H1 (cell line): ENCODE measurements at regions not wholly inside any gene's neighbourhood (a gene's known extent, or its start where the extent isn't known, plus 50 kb on each side); places are given as distances from the start of the nearest gene placed in this dataset.

Experiments
- CTCF ChIA-PET: fragments of 300-600 bp; sonication (Branson Sonifier 250); formaldehyde crosslinking; loops from one replicate; lab custom pipeline; 2021; ENCODE audit not compliant: partially characterized antibody; lab: Charles Lee
- POLR2A ChIA-PET: fragments of 300-600 bp; sonication (Branson Sonifier 250); formaldehyde crosslinking; loops from one replicate; lab custom pipeline; 2021; ENCODE audit warnings: inconsistent platforms; ENCODE audit not compliant: partially characterized antibody; lab: Charles Lee
- DNase-seq, 2 experiments: peaks; one replicate each; pipeline versions ENCODE4 v3.0.0 to v3.0.0-alpha.2; 2010 to 2022; ENCODE audit warnings: low spot score in 2 of 2, low read depth in 1 of 2, mixed read lengths in 1 of 2
- FAIRE-seq: peaks from 2 replicates; lab custom pipeline; 2011; peaks lifted over from hg19 to GRCh38; lab: Jason Lieb, UNC
- H2AFZ ChIP-seq: 2 replicates; pipeline ENCODE4 v1.8.1; 2012; ENCODE audit warnings: low read length, inconsistent platforms
- H2AK5ac ChIP-seq: 2 replicates; pipeline ENCODE4 v1.6.1; 2013; ENCODE audit warnings: low read depth, low read length
- H2BK120ac ChIP-seq: replicated peaks from 2 replicates; pipeline ENCODE3; 2013; ENCODE audit warnings: low read depth, low read length, inconsistent platforms
- H2BK12ac ChIP-seq: 2 replicates; pipeline ENCODE4 v1.6.1; 2013; ENCODE audit warnings: low read depth, low read length
- H2BK15ac ChIP-seq: 2 replicates; pipeline ENCODE4 v1.6.1; 2013; ENCODE audit warnings: low read length
- H2BK20ac ChIP-seq: 2 replicates; pipeline ENCODE4 v1.6.1; 2013; ENCODE audit warnings: low read length
- H2BK5ac ChIP-seq: 2 replicates; pipeline ENCODE4 v1.6.1; 2013; ENCODE audit warnings: low read depth, low read length
- H3K14ac ChIP-seq: 2 replicates; pipeline ENCODE4 v1.6.1; 2013; ENCODE audit warnings: inconsistent platforms; ENCODE audit not compliant: insufficient read length
- H3K18ac ChIP-seq: 2 replicates; pipeline ENCODE4 v1.6.1; 2013; ENCODE audit warnings: low read length; ENCODE audit errors: extremely low read depth
- H3K23ac ChIP-seq: 2 replicates; pipeline ENCODE4 v1.6.1; 2013; ENCODE audit warnings: inconsistent platforms; ENCODE audit not compliant: insufficient read length
- H3K23me2 ChIP-seq: 2 replicates; pipeline ENCODE4 v1.6.1; 2013; ENCODE audit warnings: low read depth, low read length
- H3K27ac ChIP-seq: 2 replicates; pipeline ENCODE4 v1.6.1; 2011; ENCODE audit warnings: low read depth, low read length, inconsistent platforms
- H3K27me3 ChIP-seq, 4 experiments: replicated peaks in 1 of 4; 1 replicate in 1 of 4; 2 replicates in 3 of 4; pipeline versions ENCODE4 v1.6.1 to v1.8.1; 2011 to 2013; ENCODE audit warnings: low read length in 3 of 4, mild to moderate bottlenecking in 3 of 4, inconsistent platforms in 2 of 4, mixed read lengths in 2 of 4, moderate library complexity in 1 of 4; ENCODE audit not compliant: control insufficient read depth in 3 of 4, insufficient read depth in 3 of 4; ENCODE audit errors: extremely low read depth in 1 of 4
- H3K36me3 ChIP-seq, 4 experiments: 2 replicates each; pipeline versions ENCODE4 v1.6.1 to v1.8.1; 2011 to 2013; ENCODE audit warnings: mild to moderate bottlenecking in 4 of 4, low read length in 3 of 4, moderate library complexity in 2 of 4, control low read depth in 1 of 4, inconsistent platforms in 1 of 4; ENCODE audit not compliant: insufficient read depth in 4 of 4, control insufficient read depth in 2 of 4
- H3K4ac ChIP-seq: replicated peaks from 2 replicates; pipeline ENCODE3; 2013; ENCODE audit warnings: low read length, low read depth, mixed read lengths, inconsistent platforms; ENCODE audit not compliant: insufficient read length
- H3K4me1 ChIP-seq, 4 experiments: replicated peaks in 1 of 4; 1 replicate in 1 of 4; 2 replicates in 3 of 4; pipeline versions ENCODE4 v1.6.1 to v1.8.1; 2011 to 2013; ENCODE audit warnings: low read length in 3 of 4, inconsistent platforms in 2 of 4, mixed read lengths in 1 of 4; ENCODE audit not compliant: insufficient read depth in 4 of 4, control insufficient read depth in 3 of 4
- H3K4me2 ChIP-seq, 2 experiments: 2 replicates each; pipeline versions ENCODE4 v1.6.1 to v1.8.1; 2011 to 2013; ENCODE audit warnings: low read depth in 2 of 2, low read length in 2 of 2, control low read depth in 1 of 2, inconsistent platforms in 1 of 2, mild to moderate bottlenecking in 1 of 2; ENCODE audit not compliant: insufficient read depth in 1 of 2
- H3K4me3 ChIP-seq, 4 experiments: fragments of 200-600, 300-600 bp in 1 of 4; sonication (generic), shearing (Covaris generic), sonication (Bioruptor Twin) in 1 of 4; 2 replicates each; pipeline versions ENCODE4 v1.5.1 to v1.8.1; 2011 to 2016; ENCODE audit warnings: low read length in 4 of 4, low read depth in 3 of 4, control low read depth in 2 of 4, inconsistent platforms in 2 of 4, mild to moderate bottlenecking in 2 of 4, mixed read lengths in 1 of 4, moderate library complexity in 1 of 4; ENCODE audit not compliant: insufficient read depth in 2 of 4; ENCODE audit errors: extremely low read depth in 1 of 4
- H3K56ac ChIP-seq: replicated peaks from 2 replicates; pipeline ENCODE3; 2013; ENCODE audit warnings: low read depth, mild to moderate bottlenecking, mixed read lengths, low read length, inconsistent platforms; ENCODE audit not compliant: insufficient read length
- H3K79me1 ChIP-seq: 2 replicates; pipeline ENCODE4 v1.6.1; 2013; ENCODE audit warnings: low read depth, low read length, control low read depth
- H3K79me2 ChIP-seq, 2 experiments: 2 replicates each; pipeline versions ENCODE4 v1.6.1 to v1.8.1; 2012 to 2013; ENCODE audit warnings: low read length in 2 of 2, mild to moderate bottlenecking in 2 of 2, inconsistent platforms in 1 of 2; ENCODE audit not compliant: insufficient read depth in 2 of 2, control insufficient read depth in 1 of 2
- H3K9ac ChIP-seq, 4 experiments: replicated peaks in 1 of 4; 1 replicate in 1 of 4; 2 replicates in 3 of 4; pipeline versions ENCODE4 v1.6.1 to v1.8.1; 2011 to 2013; ENCODE audit warnings: low read depth in 3 of 4, low read length in 3 of 4, control low read depth in 2 of 4, mild to moderate bottlenecking in 2 of 4, moderate library complexity in 2 of 4, inconsistent platforms in 1 of 4; ENCODE audit errors: extremely low read depth in 1 of 4
- H3K9me3 ChIP-seq, 2 experiments: 2 replicates each; pipeline versions ENCODE4 v1.6.1 to v1.8.1; 2012 to 2013; ENCODE audit warnings: mild to moderate bottlenecking in 2 of 2, moderate library complexity in 2 of 2, control low read depth in 1 of 2, inconsistent platforms in 1 of 2, low read depth in 1 of 2, low read length in 1 of 2, mixed read lengths in 1 of 2; ENCODE audit not compliant: insufficient read depth in 2 of 2
- H4K20me1 ChIP-seq, 2 experiments: replicated peaks in 1 of 2; 2 replicates each; pipeline versions ENCODE3 to v1.8.1; 2011 to 2013; ENCODE audit warnings: inconsistent platforms in 2 of 2, low read length in 2 of 2, mild to moderate bottlenecking in 1 of 2; ENCODE audit not compliant: insufficient read depth in 2 of 2, control insufficient read depth in 1 of 2
- H4K5ac ChIP-seq: 2 replicates; pipeline ENCODE4 v1.6.1; 2013; ENCODE audit warnings: low read length, low read depth, mixed read lengths, inconsistent platforms; ENCODE audit not compliant: insufficient read length
- H4K8ac ChIP-seq: 2 replicates; pipeline ENCODE4 v1.8.0; 2013; ENCODE audit warnings: mild to moderate bottlenecking, moderate library complexity, low read length, inconsistent platforms; ENCODE audit not compliant: insufficient read depth; ENCODE audit errors: extremely low read depth
- H4K91ac ChIP-seq: replicated peaks from 2 replicates; pipeline ENCODE3; 2013; ENCODE audit warnings: low read length, mixed read lengths, inconsistent platforms; ENCODE audit not compliant: insufficient read length
- BCL11A ChIP-seq, 2 experiments: IDR thresholded peaks; one replicate each; pipeline ENCODE4 v1.6.1; 2011; ENCODE audit warnings: low read depth in 2 of 2, low read length in 2 of 2, mild to moderate bottlenecking in 2 of 2
- CBX8 ChIP-seq: fragments of 300-800, 300-1000 bp; sonication (generic); IDR thresholded peaks from 2 replicates; pipeline ENCODE4 v1.7.1; 2016; ENCODE audit warnings: low read depth, low read length, borderline replicate concordance
- CREB1 ChIP-seq: IDR thresholded peaks from 2 replicates; pipeline ENCODE4 v1.6.1; 2012; ENCODE audit warnings: inconsistent platforms
- FOSL1 ChIP-seq: IDR thresholded peaks from 2 replicates; pipeline ENCODE4 v1.6.1; 2011; ENCODE audit warnings: mild to moderate bottlenecking, low read depth, low read length, moderate library complexity; ENCODE audit not compliant: insufficient read depth
- KDM4A ChIP-seq: IDR thresholded peaks from one replicate; pipeline ENCODE4 v1.7.1; 2012; ENCODE audit warnings: low read depth, mild to moderate bottlenecking, moderate library complexity, low read length, inconsistent platforms; ENCODE audit not compliant: severe bottlenecking
- POLR2A ChIP-seq, 2 experiments: IDR thresholded peaks; 1 replicate in 1 of 2; 2 replicates in 1 of 2; pipeline ENCODE4 v1.6.1; 2011; ENCODE audit warnings: low read depth in 2 of 2, low read length in 2 of 2, mild to moderate bottlenecking in 2 of 2; ENCODE audit errors: control extremely low read depth in 1 of 2
- POU5F1 ChIP-seq: IDR thresholded peaks from 2 replicates; pipeline ENCODE4 v1.6.1; 2011; ENCODE audit warnings: low read depth, mild to moderate bottlenecking, low read length, moderate library complexity
- RBBP5 ChIP-seq: IDR thresholded peaks from 2 replicates; pipeline ENCODE4 v1.7.1; 2012; ENCODE audit warnings: low read depth, mild to moderate bottlenecking, inconsistent platforms, low read length, moderate library complexity, borderline replicate concordance
- RFX5 ChIP-seq: IDR thresholded peaks from 2 replicates; pipeline ENCODE4 v1.6.1; 2011; ENCODE audit warnings: low read depth, low read length, improper control_type of control experiment, borderline replicate concordance
- WGBS, 2 experiments: shearing (Covaris generic) in 1 of 2; methylation state at CpG; one replicate each; pipeline versions ENCODE4 v1.1.6 to v1.1.7; 2013 to 2015; ENCODE audit warnings: low lambda C conversion rate in 2 of 2, mixed read lengths in 2 of 2, inconsistent platforms in 1 of 2, low coverage in 1 of 2, missing lambda C conversion rate in 1 of 2; ENCODE audit not compliant: insufficient replicate concordance in 2 of 2, insufficient coverage in 1 of 2, insufficient read length in 1 of 2; ENCODE audit errors: extremely low coverage in 1 of 2, missing lambda C conversion rate in 1 of 2; 5-methylcytosine and 5-hydroxymethylcytosine counted together
- TF ChIP-seq, protein P1 (sequence below): IDR thresholded peaks from 2 replicates; pipeline ENCODE4 v1.6.1; 2012; ENCODE audit warnings: low read length, inconsistent platforms
- TF ChIP-seq, protein P2 (sequence below): IDR thresholded peaks from 2 replicates; pipeline ENCODE4 v1.6.1; 2011; ENCODE audit warnings: low read length, improper control_type of control experiment

DNA sequence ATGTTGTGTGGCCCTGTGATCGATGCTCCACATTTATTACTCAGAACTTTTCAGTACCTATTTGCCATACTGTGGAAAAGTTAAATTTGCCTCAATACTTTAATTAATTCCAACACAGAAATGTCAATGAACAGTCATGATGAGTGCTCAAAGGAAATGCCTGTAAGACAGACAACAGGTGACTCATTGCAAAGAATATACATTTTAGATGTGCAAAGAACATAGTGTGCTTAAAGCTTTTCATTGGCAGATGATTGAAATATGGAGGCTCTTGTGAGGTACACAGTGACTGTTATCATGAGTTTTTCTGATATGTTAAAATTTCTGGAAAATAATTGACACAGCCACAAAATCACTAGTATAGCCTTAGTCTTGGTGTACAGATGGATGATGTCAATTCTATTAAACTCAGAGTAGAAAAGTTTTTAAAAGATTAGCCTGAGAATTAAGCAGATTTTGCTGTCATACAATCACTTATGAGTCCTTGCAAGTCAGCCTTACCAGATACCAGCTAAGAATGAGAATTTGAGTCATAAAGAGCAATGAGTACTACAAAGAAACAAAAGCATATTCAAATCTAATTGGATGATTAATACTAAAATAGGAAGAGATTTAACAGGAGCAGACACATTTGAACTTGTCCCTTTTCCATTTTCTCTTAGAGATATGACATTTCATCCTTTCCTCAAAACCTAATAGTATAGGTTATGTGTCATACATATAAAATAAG, 544.1 kb downstream of the KCNH5 start:
- no peaks in the 10 kb centered on the region; a peak in 1 of 8 replicates for H3K36me3 ChIP-seq
- H2AK5ac ChIP-seq, result no peak overlapping the region
- no peak overlapping the region for H3K23ac ChIP-seq
- FAIRE-seq (no peak), DNase-seq (no peak)
- H3K56ac ChIP-seq, result no peak overlapping the region
- no peak overlapping the region for H3K27ac ChIP-seq
- no peaks in the 10 kb centered on the region for H3K4me1 ChIP-seq
- WGBS, 2 experiments, result 89% methylated on average over 1 of the region's 1 CpG; no CpG with 5 or more reads in 1 of the 2 experiments
- no peak overlapping the region for H2BK15ac ChIP-seq
- H3K14ac ChIP-seq, result no peak overlapping the region
- no peak overlapping the region for H3K4me2 ChIP-seq
- H3K23me2 ChIP-seq, result no peaks in the 10 kb centered on the region
- no peak overlapping the region for H3K4me3 ChIP-seq
- no peak overlapping the region for H3K4ac ChIP-seq
- CTCF ChIA-PET, result no interaction called here
- no peak overlapping the region for H4K5ac ChIP-seq
- peaks cover 21 to 22% of the 10 kb centered on the region in 2 experiments for H3K9me3 ChIP-seq
- no peaks in the 10 kb centered on the region for H4K20me1 ChIP-seq
- no peak overlapping the region for H3K9ac ChIP-seq
- no peak overlapping the region for H2AFZ ChIP-seq
- H2BK120ac ChIP-seq, result no peak overlapping the region
- H3K18ac ChIP-seq, result no peak overlapping the region
- H2BK5ac ChIP-seq, result no peak overlapping the region
- H3K27me3 ChIP-seq, result no peaks in the 10 kb centered on the region; a peak in 1 of 7 replicates
- H3K79me1 ChIP-seq, result no peaks in the 10 kb centered on the region
- H3K79me2 ChIP-seq, result no peaks in the 10 kb centered on the region
- POLR2A ChIA-PET, result no interaction called here
- no peak overlapping the region for H4K8ac ChIP-seq
- no peak overlapping the region for H4K91ac ChIP-seq
- H2BK12ac ChIP-seq, result no peak overlapping the region
- no peak overlapping the region for H2BK20ac ChIP-seq
- TF ChIP-seq RBBP5 (no peak), CREB1 (no peak), CBX8 (no peak), KDM4A (no peak), RFX5 (no peak), FOSL1 (no peak), POU5F1 (no peak), POLR2A (IDR thresholded peaks at IDR 0.05; ENCODE audit: control extremely low read depth in 1 of 2, low read depth in 2 of 2, low read length in 2 of 2) (no peak), BCL11A (IDR thresholded peaks at IDR 0.05; ENCODE audit: low read depth in 2 of 2, low read length in 2 of 2) (no peak)
- TF ChIP-seq, protein P1, sequence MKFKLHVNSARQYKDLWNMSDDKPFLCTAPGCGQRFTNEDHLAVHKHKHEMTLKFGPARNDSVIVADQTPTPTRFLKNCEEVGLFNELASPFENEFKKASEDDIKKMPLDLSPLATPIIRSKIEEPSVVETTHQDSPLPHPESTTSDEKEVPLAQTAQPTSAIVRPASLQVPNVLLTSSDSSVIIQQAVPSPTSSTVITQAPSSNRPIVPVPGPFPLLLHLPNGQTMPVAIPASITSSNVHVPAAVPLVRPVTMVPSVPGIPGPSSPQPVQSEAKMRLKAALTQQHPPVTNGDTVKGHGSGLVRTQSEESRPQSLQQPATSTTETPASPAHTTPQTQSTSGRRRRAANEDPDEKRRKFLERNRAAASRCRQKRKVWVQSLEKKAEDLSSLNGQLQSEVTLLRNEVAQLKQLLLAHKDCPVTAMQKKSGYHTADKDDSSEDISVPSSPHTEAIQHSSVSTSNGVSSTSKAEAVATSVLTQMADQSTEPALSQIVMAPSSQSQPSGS, result no peak
- TF ChIP-seq, protein P2, sequence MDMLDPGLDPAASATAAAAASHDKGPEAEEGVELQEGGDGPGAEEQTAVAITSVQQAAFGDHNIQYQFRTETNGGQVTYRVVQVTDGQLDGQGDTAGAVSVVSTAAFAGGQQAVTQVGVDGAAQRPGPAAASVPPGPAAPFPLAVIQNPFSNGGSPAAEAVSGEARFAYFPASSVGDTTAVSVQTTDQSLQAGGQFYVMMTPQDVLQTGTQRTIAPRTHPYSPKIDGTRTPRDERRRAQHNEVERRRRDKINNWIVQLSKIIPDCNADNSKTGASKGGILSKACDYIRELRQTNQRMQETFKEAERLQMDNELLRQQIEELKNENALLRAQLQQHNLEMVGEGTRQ, result no peak
